GM18870 (cell line): ENCODE measurements at regions not wholly inside any gene's neighbourhood (a gene's known extent, or its start where the extent isn't known, plus 50 kb on each side); places are given as distances from the start of the nearest gene placed in this dataset.
"Not testable (repeated sequence)": the region's sequence is repeated elsewhere in the genome, so short reads cannot be mapped to it uniquely, and the experiment has no call there.

ENCODE experiments used
- ATAC-seq: cut with Tn5 transposase; IDR thresholded peaks from one replicate; pipeline ENCODE4 v1.9.1; 2021; ENCODE audit warnings: moderate library complexity; ENCODE audit not compliant: unreplicated experiment

DNA sequence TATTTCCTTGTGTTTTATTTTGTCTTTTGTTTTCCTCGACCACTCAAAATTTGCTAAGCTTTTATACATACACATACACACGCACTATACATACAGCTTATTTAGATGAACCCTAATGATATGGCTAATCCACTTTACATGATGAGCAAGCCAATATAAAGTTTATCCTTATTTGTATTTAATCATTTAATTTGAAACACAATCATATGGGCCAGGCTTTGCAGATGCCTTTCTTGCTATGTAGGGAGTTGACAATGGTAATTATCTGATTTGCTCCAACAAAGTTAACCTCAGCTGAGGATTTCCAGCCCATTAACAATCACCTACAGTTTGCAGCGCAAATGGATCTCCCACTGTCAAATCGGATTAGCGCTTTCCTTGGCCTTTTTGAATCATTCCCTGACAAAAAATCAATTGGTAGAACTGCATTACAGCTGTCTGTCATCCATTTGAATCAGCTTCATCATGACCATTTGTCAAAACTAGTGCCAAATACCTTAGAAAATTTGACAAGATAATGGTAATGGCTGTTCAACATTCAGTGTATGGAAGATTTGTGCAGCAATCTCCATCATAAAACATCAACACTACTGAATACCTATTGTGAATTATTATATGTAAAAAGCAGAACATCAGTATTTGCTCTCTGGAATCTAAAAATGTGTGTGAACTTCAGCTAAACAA, 352.6 kb downstream of the MRPL39 start:
- no peak for ATAC-seq

DNA sequence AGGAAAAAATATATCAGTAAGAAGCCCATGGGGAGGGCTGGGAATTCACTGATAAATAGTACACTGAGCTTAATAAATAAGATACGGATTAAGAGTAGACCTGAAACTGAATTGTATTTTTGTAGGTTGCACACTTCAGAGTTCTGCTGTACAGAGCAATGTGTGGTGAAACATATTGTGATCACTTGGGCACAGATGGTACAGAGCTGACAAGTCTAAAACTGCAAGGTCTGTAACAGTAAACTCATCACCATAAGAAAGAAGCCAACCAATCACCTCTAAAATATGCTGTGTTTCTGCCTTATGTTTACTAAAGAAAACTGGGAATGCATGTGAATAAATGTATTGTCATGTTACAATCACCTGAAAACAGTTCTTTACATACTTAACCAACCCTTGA, 360.7 kb downstream of the MRPL39 start:
- no peak for ATAC-seq

DNA sequence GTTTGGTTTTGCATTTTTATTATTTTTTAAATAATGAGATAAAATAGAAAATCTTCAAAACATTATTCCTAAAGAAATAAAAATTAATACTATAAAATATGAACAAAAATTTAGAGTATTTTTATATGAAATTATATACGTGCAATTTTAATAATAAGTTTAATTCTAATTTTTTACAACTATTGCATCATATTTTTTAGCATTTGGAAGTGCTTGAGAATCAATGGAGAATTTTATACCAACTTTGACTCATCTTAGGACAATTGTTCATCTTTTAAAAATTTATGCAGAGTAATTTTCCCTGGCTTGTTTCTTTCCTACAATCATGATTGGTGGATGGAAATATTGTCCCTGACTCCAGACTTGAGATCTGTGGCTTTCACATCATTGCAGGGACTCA, 362.5 kb downstream of the MRPL39 start:
- no peak for ATAC-seq

GRCh38 chr21:25243808-25244207, 363.5 kb downstream of the MRPL39 start:
- no peak for ATAC-seq

DNA sequence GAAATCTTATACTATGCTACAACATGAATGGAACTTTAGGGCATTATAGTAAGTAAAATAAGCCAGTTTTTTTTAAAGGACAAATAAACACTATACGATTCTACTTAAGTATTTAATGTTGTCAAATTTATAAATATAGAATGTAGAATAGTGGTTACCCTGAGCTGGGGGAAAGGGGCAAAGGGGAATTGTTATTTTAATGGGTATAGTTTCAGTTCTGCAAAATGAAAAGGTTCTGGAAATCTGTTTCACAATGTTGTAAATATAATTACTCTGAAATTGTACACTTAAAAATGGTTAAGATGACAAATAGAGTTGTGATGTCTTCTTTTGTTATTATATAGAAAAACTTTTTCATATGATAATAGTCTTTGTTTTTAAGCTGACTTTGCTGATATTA, 366.3 kb downstream of the MRPL39 start:
- ATAC-seq = no peak

GRCh38 chr21:25234857-25235801, 372.2 kb downstream of the MRPL39 start:
- ATAC-seq = peak; percentile 96

DNA sequence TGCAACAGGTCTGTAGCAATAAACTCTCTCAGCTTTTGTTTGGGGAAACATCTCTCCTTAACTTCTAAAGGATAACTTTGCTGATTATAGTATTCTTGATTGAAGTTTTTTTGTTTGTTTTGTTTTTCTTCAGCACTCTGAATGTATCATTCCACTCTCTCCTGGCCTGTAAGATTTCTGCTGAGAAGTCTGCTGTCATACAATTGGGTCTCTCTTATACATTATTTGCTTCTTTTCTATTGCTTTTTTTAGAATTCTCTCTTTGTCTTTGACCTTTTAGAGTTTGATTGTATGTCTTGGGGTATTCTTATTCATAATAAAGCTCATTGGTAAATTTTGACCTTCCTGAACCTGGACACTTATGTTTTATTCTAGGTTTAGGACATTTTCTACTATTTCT, 386.3 kb downstream of the MRPL39 start:
- no peak for ATAC-seq

GRCh38 chr21:25220169-25220568, 387.1 kb downstream of the MRPL39 start:
- no peak for ATAC-seq

GRCh38 chr21:25215698-25216384, 391.4 kb downstream of the MRPL39 start:
- peak; percentile 95 for ATAC-seq

GRCh38 chr21:25214676-25215075, 392.6 kb downstream of the MRPL39 start:
- ATAC-seq = no peak

GRCh38 chr21:25199944-25200343, 407.3 kb downstream of the MRPL39 start:
- no peak for ATAC-seq

DNA sequence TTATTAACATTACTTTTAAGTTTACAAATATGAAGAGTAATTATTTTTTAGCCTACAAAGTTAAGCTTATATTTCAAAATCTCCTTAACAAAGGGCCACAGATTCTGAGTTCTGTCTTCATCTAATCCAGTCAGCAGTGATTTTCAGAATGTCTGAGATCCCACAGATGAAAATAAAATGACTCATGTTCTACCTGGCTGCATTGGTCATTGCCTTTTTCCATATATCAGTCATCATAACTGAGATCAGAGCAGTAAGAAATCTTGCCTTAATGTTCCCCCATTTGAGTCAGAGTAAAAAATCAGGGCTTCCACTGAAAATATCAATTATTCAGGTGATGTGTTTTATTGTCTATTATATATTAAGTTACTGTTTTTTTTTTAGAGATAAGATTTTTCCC, 416.1 kb downstream of the MRPL39 start:
- peak; percentile 58 for ATAC-seq

DNA sequence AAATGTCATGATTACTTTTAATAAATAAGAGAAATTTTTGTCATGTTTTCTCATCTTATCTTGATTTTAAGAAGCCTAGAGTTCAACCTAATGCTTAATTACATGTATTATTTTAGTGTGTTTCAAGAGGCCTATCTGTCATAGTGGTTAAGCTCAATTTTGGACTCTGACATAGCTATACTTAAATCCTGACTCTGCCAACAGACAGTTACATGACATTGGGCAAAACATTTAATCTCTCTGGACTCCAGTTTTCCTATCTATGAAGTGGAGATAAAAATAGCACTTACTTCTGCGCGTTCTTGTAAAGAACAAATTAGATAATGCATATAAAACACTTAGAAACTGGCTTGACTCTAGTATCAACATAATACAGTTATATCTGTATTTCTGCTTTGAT, 417.8 kb downstream of the MRPL39 start:
- no peak for ATAC-seq

GRCh38 chr21:25188677-25189079, 418.6 kb downstream of the MRPL39 start:
- peak; percentile 85 for ATAC-seq

- ATAC-seq = peak; percentile 27
These were observed 421.0 kb downstream of the MRPL39 start for GRCh38 chr21:25186273-25186672.

GRCh38 chr21:25183577-25183976, 423.7 kb downstream of the MRPL39 start:
- ATAC-seq = no peak

DNA sequence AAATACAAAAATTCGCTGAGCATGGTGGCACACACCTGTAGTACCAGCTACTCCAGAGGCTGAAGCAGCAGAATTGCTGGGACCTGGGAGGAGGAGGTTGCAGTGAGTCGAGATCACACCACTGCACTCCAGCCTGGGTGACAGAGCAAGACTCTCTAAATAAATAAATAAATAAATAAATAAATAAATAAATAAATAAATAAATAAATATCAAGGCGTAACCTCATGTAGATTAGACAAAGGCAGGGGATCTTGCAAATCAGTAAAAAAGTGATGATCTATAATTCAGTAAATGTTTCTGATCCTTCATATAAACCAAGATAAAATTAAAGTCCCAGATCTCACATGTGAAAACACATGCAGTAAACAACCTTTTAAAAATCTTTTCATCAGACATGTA, 425.6 kb downstream of the MRPL39 start:
- not testable (repeated sequence) for ATAC-seq

- ATAC-seq = no peak
These were observed 428.2 kb downstream of the MRPL39 start for GRCh38 chr21:25179116-25179515.

GRCh38 chr21:25176637-25177412, 430.5 kb downstream of the MRPL39 start:
- ATAC-seq = peak; percentile 93

DNA sequence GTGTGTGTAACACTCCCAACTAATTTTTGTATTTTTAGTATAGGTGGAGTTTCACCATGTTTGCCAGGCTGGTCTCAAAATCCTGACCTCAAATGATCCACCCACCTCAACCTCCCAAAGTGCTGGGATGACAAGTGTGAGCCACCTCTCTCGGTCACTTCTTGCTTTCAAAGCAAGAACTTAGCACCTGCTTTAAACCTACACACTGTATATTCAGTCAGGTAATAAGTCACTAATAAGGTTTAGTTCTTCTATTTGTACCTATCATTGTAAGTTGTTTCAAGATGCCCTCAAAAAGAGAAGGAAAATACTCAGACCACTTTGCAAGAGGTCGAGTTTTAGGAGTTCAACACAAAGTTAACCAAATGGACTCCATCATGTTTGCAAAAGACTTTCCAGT, 431.3 kb downstream of the MRPL39 start:
- ATAC-seq = peak; percentile 48

DNA sequence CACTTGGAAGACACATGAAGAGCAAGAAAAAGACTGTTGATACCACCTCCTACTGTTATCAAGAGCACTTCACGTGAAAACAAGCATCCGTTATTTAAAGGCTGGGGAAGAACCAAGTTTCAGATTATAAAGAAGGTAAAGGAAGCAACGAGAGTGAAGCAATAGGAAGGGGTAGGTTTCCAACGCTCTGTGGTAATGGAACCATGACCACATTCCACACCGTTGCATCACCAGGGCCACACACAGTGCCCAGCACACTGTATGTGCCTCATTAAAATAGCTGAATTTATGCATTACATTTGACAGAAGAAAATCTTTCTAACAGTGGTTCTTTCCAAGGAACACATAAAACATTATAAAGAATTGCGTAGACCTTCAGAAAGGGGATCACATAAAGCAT, 435.8 kb downstream of the MRPL39 start:
- ATAC-seq = no peak
